Islet precursor cell (in vitro differentiated cells): ENCODE measurements at regions not wholly inside any gene's neighbourhood (a gene's known extent, or its start where the extent isn't known, plus 50 kb on each side); places are given as distances from the start of the nearest gene placed in this dataset.
A peak's percentile ranks its signal among the peaks of the same experiment; 100 is the strongest.

ENCODE experiments used
- DNase-seq: peaks from one replicate; pipeline ENCODE4 v3.0.0-alpha.2; 2018

DNA sequence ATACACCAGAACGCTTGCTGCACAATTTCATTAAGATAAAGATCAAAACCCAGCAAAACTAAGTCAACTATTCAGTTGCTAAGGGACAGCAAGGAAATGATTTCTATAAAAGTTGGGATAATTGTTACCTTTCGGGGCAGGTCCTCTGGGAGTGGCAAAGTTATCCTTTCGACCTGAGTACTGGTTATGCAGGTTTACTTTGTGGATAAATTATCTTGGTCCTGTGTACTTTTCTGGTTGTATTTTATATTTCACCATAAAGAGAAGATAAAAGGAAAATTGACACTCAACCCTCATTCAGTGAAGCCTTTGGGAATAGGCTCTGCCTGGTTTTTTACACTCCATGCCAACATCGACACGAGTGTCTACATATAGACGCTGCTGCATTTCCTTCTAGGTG is 146.5 kb downstream of the SYK start:
- DNase-seq = no peak

DNA sequence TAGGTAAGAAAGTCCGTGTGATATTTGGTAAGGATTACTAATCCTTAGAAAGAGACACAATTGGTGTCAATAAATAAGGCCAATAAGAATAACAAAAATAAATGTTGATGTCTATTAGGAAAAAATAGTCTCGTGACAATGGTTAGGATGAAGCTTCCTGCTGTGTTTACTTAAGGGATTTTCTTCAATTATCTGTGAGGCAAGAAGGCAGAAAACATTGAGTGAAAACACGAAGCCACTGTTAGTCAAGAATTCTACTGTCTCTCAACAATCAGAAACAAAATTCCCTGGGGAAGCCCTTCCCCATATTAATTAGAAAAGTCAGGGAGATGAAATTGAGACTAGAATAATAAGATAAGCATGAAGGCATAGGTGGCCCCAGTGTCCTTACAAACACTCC is 149.0 kb downstream of the SYK start:
- no peak for DNase-seq

DNA sequence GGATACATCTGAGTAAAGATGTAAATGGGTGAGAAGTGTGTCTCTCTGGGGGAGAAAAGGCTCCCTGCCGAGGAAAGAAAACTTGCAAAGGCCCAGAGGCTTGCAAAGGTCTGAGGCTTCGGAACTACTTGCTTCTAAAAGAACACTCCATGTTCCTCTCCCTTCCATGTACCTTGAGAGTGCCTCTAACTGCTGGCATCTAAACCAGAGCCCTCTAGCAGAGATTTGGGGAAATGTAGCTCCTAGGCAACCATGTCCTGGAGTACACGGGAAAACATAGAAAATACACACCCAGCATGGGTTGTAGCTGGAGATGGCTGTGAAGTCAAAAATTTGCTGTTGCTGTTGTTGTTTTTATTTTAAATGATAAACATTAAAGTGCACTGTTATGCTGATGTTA is 151.6 kb downstream of the SYK start:
- no peak for DNase-seq

DNA sequence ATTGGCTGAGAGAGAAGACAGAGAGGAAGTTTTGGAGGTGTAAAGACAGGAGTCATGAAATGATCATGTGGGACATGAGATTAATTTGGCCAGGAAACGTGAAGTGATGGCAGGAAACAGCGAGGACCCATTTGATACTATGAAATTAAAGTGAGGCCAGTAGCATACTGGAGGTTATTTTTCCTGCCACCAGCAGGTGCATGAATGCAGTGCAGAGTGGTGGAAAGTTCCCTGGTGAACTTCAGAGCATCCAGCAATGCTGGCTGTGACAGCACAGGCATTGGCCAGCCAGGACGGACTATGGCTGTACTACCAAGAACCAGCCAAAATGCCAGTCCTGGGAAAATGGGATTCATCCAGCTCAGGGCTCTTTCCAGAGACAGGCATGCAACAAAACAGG is 152.2 kb downstream of the SYK start:
- no peak for DNase-seq

DNA sequence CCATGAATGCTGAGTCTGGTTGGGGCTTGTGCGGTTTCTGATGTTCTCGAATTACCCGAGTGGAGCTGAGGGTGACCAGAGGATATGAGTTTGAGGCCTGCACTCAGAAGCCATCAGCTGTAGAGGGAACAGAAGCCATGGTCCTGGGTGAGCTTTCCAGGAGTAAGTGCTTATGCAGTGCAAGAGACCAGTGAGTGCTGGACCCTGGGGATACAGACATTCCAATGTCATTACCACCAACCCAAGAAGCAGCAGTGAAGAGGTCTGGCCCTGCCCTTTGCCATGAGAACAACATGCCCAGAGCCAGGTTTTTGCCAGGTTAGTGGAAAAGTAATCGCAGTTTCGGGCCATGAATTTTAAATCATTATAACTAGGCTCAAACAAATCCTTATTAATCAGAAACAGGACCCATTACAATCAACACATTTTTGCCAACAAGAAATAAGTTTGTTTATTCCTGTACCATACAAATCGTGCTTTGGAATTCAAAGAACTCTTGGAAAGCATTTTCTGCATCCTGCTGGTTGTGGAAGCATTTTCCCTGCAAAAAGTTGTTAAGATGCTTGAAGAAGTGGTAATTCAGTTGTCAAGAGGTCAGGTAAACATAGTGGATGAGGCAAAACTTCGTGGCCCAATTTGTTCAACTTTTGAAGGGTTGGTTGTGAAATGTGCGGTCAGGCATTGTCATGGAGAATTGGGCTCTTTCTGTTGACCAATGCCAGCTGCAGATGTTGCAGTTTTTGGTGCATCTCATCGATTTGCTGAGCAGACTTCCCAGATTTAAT is 154.6 kb downstream of the SYK start:
- DNase-seq = peak; percentile 76

DNA sequence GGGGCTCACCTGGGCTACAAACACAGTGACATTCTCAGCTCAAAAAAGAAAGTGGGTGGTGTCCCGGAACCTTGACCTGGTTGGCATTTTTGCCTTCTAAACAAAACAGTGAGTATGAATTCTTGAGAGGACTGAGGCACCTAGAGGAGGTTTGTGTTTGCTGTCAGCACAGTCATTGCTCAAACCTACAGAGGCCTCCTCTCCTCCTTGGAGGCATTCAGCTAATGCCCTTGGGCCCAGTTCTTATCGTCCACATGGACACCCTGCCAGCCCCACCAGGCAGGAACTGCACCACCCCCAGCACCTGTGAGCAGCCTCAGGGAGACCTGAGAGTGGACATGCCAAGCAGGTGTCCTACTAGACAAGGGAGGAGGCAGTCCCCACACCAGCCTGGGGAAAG is 156.7 kb downstream of the SYK start:
- DNase-seq = no peak

DNA sequence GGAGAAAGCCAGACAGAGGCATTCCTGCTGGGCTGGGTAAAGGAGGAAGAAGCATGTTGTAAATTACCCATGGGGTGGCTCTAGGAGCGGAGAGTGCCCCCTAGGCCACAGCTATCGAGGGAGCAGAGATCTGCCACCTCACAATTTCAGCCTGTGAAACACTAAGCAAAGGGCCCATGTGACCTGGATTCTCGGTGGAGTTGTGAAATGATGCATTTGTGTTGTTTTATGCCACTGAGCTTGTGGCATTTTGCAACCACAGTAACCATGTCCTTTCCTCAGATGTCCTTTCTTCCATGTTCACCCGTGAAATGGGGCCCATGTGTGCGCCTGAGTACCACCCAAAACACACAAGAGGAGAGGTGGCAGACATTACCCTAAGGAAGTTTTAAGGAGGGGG is 159.3 kb downstream of the SYK start:
- DNase-seq = no peak

DNA sequence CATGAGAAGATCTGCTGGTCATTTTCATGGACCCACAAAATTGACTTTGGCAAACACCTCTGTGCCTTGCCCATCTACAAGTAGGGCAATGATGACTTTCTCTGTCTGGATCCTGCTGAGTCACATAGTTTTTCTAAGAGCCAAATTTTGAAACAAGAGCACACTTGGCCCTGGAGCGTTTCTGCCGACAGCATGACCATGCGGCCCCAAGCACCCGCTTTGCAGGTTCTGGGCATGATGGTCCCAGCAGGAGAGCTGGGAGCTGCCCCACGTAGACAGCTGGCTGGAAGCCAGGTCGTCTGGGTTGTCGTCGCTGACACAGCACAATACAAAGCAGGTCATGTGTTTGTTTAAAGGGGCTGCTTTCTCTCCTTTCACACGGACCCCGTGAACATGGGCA is 159.8 kb downstream of the SYK start:
- DNase-seq = no peak

DNA sequence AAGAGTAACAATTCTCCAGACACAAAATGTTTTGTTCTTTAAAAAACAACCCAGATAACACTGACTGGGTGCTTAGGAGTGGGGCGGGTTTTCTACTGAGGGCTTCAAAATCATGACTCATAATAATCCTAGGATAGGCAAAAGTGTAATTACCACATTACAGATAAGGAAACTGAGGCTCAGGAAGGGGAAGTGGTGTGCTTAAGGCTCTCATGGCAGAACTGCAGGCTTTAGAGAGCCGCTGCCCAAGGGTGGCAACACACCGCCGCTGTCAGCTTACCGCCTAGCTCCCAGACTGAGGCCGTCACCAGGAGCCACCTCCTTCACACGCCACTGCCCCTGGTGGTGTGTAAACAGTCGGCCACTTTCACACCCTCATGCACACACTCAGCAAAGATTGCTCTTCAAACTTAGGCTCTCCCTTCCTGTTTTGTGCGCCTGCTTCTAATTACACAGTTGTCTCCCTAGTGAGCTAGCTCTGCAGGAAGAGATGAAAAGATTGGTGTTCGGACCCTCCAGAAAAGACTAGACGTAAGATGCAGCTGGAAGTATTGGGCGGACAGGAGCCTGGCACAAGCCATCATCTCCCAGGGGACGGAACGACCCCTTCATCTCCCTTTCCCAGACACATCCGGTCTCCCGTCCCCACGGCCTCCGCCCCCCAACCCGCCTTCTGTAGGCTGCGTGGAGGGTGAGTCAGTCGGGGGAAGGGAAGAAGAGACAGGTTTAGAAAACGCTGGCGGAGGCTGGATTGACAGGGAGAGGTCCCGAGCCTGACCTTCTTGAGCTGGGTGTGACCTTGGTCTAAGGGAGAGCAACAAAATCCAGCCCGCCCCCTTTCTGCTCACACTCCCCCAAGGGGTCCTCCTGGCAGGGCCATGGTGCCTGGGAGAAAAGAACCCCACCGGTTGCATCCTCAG is 162.7 kb downstream of the SYK start:
- DNase-seq = peak; percentile 82

DNA sequence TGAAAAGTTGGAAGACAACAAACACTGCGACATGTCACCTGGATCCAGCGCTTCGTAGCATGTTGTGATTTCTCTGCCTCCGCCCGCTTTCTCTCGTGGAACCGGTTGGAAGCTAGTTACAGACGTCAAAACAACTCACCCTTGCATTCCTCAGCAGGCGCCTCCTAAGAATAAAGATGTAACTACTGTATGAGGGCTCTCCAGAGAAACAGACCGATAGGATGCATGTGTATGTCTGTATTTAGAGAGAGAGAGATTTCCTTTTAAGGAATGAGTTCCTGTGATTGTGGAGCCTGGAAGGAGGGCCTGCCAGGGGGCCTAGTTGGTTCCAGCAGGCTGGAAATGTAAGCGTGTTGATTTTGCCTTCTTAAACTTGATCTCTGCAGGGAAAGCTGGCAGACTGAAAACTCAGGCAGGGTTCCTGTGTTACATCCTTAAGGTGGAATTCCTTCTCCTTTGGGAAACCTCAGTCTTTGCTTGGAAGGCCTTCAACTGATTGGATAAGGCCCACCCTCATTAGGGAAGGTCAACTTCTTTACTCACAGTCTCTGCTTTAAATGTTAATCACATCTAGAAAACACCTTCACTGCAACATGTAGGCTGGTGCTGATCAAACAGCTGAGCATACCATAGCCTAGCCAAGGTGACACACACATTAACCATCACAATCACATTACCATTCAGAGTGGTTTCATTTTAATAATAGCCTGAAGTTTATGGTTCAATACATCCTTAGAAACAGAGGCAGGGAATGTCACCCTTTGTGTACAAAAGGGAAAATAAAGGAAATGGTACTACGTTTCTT is 163.8 kb downstream of the SYK start:
- DNase-seq = no peak

DNA sequence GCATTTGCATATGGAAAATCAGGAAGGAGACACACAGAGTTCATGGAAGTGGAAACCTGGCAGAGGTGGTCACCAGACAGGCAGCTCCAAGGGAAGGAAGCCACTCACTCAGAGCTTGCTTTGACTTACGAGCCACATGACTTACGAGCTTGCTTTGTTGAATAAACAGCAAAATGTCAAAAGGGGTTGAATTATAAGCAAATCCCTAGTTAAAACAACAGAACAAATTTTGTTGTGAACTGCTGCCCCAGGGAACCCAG is 164.3 kb downstream of the SYK start:
- DNase-seq = no peak

DNA sequence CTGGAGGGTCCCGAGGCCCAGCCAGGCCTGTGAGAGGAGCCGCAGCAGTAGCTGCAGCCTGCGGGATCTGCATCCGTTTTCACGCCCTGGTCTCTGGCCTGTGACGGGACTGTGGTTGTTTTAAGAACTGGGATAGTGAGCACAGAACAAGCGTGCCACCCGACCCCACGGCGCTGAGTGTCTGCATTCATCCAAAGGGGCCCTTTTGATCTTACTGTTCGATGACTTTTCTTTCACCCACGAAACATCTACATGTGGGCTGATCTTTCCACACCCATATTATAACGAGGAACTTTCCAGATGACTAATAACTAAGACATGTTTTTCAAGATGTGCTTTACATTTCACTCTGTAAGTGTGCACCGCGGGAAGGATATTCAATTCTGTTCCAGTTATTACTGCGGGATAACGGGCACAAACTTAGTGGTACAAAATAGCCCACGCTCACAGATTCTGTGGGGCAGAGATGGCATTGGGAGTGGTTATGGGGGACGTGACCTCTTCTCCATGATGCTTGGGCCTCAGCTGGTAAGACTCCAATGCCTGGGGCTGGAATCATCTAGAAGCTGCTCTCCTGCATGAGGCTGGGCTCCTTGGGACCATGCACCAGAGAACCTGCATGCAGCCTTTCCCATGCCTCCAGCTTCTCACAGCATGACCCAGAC is 165.0 kb downstream of the SYK start:
- DNase-seq = no peak

DNA sequence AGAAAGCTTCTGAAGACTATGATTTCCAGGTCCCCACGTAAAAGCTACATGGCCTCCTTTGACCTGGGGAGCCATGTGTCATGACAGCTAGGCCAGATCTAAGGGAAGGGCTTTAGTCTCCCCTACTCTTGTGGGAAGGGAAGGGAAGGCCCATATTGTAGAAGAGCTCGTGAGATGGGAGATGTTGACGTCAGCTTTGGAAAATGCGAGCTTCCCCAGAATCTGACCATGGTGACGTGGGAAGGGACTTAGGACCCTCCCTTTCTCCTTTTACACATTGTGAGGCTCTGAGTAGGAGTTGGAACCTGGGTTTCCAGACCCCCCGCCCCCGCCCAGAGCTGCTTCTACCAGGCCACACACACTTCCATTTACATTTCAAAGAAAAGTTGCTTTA is 165.5 kb downstream of the SYK start:
- peak; percentile 65 for DNase-seq

DNA sequence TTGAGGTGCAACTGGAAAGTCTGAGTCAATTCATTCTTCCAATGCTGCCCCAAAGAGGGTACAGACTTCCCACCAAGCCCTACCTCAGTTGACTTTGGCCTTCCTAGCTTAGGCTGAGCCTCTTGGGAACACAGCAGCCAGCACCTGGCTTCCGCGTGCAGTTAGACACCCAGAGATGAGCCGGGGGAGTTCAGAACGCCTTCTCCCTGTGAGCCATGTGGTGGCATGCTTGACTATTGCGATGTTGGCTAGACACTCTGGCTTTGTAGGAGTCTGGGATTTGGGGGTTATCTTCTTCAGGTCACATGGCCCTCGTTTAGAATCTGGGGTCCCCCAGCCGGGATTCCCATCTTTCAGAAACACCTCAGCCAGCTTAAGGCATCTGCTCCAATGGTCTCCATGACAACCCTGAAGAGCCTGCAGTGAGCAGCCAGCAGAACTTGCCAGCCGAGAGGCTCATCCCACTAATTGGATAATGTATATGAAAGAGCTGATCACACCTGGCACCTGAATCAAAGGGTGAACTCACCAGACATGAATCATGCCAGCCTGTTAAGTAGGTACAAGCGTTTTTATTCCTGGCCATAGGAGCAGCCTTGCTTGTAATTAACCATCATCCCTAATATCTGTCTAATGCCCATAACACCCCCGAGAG is 167.5 kb downstream of the SYK start:
- DNase-seq = no peak

DNA sequence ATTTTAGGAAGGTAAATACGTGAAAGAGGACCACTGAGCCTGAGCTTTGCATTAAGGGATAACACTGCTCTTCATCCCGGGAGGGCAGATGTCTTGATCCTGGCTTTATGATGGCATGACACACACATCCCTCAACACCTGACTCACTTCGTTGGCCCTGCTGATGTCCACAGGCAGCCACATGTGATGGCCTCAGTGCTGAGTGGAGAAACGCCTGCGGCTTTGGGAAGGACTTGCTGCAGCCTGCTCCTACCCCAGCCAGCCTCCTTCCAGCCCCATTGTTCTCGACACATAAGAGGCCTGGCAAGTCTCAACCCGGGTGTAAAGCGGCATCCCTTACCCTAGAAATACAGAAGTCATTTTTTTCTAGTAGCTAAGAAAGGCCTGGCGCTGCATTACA is 169.0 kb downstream of the SYK start:
- no peak for DNase-seq

DNA sequence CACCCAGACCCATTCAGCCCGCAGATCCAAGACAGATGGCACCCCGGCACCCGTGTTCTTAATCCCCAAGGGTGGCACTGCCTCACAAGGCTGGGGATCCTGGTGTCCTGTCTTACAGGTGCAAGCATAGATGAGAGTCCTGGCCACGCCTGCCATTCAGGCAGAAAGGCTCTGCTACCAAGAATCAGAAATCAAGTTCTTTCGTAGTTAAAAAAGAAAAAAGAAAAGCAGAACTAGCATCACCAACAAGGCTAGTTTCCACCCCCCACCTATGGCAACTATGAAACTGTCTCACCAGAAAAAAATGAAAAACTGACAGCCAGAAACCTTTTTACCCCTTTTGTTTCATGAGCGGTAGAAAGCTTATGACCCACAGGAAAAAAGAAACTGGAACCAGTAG is 170.4 kb downstream of the SYK start:
- no peak for DNase-seq

DNA sequence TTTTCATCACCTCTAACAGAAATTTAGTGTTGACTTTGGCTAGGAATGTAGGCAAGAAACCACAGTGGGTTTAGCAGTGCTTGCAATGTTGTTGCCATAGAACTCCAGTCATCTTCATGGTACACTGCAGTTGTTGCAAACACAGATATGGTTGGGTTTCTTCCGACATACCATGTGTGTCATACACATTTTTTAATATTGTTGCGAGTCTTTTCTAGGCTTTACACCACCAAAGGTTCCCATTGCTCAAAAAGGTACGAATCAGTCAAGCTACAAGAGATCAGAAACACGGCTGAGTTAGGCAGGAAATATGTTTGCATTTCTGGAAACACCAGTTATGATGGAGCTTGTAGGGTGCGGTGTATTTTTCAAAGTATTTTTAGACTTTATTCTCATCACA is 172.4 kb downstream of the SYK start:
- no peak for DNase-seq

DNA sequence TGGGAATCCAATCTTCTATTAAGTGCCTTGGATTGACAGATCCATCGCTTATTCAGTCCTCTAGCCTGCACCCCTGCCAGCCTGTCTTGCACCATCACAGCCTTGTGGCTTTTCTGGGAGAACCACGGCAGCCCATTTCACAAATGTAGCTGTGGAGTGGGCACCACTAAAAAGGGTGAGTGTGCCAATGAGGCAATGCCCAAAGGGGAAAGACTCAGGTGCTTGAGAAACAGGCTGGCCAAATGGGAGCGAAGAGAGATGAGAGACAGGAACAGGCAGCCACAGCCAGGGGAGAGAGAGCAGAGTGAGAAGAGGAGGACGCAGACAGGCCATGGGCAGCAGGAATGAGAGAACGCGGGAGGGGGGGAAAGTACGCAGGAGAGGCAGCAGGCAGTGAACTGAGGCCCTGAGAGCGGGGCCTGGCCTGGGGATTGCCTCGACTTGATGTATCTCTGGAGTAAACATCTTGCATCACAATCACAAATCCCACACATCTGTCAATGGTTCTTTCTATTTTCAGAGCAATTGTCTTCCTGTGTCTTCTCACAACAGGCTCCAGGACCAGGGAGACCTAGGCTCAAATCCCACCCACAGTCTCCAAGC is 173.1 kb downstream of the SYK start:
- DNase-seq = no peak

DNA sequence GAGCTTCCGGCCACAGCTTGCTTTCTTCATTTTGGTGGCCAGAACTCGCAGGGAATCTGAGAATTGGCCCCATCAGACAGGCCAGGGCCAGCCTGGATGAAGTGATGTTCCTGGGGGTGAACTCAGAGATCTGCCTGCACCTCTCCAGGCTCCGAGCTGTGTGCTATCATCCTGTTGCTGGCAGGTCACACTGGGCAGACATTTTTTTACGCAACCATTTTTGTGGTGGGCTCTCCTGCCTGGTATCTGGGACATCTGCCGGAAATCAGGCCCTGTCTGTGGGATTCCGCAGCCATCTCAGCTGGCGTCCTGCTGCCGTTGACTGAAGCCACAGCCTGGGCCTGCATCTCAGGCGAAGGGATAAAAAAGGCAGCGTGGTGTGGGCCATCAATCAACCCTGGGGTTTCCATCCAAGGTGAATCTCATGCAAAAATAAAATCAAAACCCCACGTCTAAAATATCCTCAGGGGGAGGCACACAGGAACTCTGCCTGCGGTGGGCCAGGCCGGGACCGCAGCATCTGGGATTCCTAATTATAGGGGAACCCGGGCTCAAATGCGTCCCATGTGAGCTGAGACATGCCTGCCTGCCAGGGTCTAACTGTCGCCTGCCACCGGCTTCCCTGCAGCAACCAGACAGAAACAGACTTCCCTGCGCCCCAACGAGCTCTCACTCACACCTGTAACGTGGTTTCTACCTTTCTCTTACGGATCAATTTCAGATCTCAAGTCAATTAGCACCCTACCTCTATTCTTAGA is 174.3 kb downstream of the SYK start:
- DNase-seq = no peak

DNA sequence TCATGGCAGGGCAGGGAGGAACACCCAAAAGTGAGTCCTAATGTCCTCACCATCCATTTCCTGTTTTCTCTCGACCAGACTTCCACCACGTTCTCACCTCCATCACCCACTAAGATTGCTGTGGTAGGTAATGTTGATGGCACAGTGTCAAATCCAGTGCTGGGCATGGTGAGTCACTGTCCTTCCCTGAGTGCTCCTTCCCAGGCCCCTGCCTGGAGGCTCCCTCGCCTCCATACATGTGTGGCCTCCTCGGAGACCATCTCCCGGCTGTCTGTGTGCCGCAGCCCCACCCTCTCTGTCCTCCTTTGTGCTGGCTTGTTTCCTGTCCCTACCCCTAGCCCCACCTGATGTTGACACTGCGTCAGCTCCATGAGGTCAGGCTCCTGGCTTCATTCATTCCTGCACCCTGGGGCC is 177.5 kb downstream of the SYK start:
- no peak for DNase-seq

DNA sequence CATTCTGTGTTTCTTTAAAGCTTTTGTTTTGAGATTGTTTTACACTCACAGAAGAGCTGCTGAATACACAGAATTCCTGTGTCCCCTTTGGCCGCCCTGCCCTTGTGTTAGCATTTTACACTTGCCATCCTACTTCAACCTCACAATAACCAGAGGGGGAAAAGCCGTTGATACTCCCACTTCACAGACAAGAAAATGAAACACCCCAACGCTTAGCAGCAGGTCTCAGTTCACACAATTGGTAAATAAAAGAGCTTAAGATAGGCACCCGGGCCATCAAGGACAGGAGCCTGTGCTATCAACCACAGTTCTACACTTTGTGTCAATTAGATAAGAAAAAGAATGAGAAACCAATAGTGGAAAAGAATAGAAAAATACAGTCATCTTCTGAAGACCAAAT is 178.0 kb downstream of the SYK start:
- no peak for DNase-seq
